NCI-H128 (cell line): ENCODE measurements at regions not wholly inside any gene's neighbourhood (a gene's known extent, or its start where the extent isn't known, plus 50 kb on each side); places are given as distances from the start of the nearest gene placed in this dataset.
"Not testable (repeated sequence)": the region's sequence is repeated elsewhere in the genome, so short reads cannot be mapped to it uniquely, and the experiment has no call there.

Experiments
- DNase-seq: peaks from one replicate; lab custom pipeline; 2025; ENCODE audit not compliant: unreplicated experiment; lab: John Stamatoyannopoulos, UW

DNA sequence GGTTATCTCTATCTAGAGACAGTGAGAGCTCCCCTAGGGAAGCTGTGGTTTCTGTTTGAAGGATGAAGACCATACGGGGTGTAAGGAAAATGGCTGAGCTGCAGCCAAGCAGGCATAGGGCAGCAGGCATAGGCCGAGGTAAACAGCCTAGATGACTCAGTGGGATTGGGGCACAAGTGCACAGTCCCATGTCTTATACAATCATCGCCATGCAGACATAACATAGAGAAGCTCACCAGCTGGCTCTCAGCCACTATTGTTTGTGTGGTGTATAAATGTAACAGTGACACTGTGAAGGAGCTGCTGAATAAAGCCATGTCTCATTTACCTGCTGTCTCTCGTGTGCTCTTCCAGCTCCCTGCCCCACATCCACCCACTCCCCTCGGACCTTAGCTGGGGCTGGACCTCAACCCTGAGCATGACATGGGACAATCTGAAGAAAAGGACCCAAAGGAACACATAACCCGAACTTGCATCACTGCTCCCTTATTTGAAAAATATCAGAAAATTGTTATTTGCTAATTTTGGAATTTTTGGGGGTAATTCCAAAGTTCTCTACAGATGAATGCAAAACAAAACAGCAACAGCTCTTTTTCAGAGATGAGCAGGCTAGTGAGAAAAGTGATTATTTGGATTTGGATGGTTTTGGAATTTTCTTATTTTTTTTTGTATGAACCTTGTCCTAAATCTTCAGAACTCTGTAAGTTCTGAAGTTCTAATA lies 582.7 kb downstream of the REEP3 start:
- no peak for DNase-seq

DNA sequence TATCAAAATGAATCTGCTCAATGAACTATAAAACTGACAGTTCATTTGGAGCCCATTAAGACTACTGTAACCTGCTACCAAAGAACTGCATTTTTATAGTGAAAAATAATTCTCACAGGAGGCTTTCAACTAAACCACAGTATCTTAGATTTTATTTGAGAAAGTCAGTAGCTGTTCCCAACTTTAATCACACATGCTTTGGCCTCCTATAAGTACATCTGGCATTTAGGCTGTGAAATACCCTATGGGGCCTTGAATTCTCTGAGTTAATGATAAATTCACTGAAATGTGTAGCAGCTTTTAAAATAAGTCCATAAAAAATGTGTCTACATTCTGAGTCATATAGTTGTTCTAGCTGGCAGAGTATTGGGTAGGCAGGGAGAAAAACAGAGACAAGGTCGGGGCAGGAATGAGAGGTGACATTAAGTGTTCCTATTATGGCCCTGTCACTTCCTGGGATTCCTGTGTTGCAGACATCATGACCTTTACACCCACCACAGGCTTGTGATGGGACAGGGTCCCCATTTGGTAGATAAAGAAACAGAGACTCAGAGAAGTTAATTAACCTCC lies 588.8 kb downstream of the REEP3 start:
- no peak for DNase-seq

DNA sequence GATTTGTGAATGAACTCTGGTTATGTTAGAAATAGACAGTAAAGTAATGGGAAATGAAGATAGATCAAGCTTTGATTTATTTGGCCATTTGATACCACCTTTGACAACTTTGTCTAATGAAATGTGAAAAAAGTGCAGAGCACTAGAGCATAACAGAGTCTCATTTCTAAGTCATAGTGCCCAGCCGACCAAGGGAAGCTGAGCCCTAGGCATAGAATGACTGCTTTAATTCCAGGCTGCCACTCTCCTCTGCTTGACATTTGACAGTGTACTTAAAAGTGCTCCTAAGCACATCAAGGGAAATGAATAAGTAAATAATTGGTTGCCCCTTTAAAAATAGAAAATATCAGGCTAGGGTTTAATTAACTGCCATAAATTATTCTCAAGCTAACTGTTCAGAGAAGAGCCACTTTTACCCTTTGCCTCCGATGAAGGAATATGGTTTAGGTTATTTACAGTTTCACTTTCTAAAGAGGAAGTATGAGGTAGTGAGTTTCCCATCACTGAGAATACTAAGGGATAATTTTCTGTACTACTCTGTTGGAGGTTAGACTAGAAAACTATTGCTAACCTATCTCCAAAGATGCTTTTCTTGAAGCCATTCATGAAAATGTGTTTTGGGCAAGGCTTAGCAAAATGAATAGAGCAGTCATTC lies 591.6 kb downstream of the REEP3 start:
- no peak for DNase-seq

DNA sequence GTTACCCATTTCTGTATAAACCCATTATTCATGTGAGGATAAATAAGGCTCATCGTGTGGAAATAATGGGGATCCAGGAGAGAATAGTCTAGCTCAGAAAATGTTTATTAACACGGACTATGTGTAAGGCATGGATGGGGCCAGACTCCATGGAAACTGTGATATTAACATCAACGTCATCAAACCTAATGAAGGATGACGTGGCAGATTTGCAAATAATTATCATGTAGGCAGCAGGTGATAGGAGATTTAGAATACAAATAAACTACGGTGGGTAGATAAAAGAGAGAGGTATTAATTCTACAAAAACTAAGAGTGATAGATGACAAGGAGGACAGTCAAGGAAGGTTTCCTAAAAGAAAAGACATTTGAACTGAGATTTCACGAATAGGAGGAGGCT lies 592.2 kb downstream of the REEP3 start:
- no peak for DNase-seq

DNA sequence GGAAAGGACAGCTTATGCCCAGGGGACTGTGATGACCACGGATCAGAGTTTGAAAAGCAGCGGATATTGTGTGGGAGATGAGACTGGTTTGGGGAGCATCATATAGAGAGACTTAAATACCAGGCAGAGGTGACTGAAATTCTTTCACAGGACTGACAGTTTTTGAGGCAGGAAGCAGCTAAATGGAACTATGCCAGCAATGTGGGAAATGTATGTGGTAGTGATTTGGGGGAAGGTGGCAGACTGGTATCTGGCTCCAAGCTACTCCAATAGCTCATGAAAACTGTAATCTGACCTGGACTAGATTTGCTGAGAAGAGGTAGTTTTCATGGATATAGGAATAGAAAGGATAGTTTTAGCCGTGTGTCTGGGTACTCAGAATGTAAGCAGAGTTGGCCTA lies 592.6 kb downstream of the REEP3 start:
- no peak for DNase-seq

DNA sequence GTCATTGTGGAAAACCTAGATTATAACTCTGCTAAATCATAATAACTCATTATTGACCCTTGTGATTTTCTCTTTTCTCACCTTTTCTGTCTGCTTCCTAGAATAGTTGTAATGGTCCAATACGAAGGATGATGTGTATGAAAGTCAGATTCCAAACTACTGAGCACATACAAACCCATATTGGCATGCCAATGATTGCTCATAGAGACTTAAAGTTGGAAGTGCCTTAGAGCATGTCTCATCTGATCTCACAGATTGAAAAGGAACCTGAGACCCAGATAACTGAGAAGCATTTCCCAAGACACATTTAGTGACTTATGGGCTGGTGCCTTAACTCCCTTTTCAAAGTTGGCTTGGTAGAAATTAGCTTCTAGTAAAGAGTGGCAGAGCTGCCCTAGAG lies 594.3 kb downstream of the REEP3 start:
- DNase-seq, result no peak

DNA sequence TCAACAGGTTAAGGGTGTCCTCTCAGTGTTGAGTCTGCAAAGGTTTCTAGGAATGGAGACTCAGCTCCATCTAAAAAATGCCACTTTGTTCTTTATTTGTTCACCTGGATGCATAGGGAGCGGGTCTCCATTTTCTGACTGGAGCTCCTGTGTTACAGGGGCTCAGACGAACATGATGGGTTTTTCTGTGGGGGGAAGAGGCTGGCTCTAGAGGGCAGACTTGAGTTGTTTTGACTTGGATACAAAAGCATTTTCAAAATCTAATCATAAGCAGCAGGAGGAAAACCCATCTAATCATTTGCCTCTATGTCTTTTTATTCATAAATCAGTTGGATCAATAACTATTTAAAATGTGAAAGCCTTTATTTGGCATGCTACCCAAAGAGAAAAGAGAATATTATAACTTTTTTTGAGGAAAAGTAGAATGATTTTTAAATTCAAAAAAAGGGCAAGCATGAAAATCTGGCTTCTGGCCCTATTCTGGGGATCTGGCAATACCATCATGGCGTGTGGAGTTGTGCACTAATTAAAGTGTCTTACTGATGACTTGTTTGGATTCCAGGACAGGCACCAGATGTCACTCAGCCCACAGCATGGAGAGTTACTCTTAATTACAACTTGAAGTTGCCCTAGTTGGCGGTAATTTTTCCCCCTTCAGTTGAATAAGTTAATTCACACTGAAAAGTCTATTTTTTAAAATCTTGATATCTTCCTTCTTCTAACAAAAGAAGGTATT lies 594.9 kb downstream of the REEP3 start:
- no peak for DNase-seq

DNA sequence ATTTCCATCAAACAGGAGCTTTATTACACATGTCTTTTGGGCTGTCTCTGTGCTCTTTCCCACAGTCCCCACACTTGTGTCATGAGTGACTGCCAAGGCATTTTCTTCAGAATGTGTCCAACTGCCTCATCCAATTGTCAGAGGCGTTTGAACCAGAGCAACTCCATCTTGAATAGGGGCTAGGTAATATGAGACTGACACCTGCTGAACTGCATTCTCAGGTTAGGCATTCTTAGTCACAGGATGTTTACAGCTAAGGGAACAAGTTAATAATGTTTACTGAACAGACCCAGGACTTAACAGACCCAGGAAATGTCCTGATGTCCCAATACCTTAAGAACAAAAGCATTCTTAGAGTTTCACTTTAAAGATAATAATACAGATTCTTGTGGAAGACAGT lies 595.5 kb downstream of the REEP3 start:
- no peak for DNase-seq

DNA sequence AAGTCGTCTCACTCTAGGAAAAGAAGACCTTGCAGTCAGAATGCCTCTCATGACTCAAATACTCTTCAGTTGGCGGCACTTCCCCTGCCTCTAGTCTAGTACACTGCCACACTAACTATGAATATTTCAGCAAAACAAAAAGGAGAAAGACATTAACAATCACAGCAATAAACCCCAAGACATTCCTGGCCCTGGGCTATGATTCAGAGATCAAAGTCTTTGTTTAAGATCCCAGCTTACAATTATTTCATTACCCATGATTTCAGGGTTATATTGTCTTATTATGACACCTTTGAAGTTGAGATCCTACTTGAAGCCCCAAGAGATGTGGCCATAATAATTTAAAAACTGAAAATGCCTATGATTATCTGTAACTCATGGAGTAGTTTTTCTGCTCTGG lies 597.5 kb downstream of the REEP3 start:
- no peak for DNase-seq

DNA sequence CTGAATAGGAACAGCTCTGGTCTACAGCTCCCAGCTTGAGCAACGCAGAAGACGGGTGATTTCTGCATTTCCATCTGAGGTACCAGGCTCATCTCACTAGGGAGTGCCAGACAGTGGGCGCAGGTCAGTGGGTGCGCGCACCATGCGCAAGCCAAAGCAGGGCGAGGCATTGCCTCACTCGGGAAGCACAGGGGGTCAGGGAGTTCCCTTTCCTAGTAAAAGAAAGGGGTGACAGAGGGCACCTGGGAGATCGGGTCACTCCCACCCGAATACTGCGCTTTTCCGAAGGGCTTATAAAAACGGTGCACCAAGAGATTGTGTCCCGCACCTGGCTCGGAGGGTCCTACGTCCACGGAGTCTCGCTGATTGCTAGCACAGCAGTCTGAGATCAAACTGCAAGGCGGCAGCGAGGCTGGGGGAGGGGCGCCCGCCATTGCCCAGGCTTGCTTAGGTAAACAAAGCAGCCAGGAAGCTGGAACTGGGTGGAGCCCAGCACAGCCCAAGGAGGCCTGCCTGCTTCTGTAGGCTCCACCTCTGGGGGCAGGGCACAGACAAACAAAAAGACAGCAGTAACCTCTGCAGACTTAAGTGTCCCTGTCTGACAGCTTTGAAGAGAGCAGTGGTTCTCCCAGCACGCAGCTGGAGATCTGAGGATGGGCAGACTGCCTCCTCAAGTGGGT lies 599.2 kb downstream of the REEP3 start:
- not testable (repeated sequence) for DNase-seq

DNA sequence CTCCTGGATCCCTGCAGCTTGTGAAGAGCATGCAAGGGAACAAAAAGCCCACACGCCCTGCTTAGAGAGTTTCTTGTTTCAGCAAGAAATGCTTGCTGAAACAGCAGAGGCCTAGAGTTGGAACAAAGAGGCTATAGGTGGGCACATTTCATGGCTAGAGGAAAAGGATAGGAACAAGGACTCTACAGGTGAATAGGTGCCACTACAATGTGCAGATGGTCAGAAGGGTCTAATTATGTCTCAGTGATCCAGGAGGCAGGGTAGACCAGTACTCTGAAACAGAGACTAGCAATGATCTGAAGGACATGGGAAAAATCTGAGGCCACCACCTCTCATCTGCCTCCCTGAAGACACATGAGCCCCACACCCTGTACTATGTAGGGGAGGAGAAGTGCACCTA lies 609.0 kb downstream of the REEP3 start:
- no peak for DNase-seq

DNA sequence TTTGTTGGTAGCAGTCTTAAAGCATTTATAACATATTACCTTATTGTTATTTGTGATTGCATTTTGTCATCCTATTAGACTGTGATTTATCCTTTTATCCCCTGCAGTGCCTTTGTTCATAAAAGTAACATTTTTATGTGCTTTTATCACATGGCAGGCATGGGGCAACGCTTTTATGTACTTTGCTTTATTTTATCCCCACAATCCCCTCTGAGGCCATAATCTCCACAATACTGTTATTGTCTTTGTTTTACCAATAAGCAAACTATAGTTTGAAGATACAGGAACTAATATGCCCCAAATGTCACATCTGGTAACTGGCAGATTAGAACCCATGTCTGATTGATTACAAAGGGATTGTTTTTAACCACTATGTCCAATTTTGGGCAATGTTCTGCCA lies 613.5 kb downstream of the REEP3 start:
- no peak for DNase-seq

DNA sequence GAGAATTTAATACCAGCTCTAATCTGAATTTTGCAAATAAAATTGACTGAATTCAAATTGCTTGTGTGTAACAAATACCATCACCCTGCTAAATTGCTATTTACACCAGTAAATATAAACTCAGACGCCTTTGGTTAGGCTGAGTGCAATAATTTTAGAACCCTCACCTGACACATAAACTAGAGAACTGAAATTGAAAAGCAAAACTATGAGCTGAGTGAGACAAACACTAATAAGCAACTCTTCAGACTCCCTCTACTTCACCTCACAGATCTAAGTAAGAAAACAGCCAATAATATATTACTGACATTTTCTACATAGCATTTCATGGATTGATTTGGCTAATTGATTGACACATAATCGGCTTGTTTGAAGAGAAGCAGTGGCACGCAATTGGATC lies 621.2 kb downstream of the REEP3 start:
- no peak for DNase-seq

DNA sequence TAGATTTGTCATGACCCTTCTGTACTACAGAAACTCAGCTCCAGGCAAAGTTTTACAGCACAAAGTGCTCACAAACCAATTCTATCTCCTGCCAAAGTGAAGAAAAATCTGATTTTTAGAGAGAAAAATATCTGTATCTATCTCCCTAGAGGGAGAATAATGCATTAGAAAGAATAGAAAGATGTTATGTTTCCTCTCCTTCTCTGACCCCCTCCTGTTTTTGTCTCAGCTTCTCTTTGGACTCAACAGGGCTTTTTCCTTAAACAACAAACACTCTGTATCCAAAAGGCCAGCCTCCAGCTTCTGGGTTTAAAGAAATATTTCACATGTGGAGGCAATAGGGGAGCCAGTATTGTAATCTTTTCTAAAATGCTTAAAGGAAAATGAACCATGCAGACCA lies 627.4 kb downstream of the REEP3 start:
- DNase-seq, result no peak

DNA sequence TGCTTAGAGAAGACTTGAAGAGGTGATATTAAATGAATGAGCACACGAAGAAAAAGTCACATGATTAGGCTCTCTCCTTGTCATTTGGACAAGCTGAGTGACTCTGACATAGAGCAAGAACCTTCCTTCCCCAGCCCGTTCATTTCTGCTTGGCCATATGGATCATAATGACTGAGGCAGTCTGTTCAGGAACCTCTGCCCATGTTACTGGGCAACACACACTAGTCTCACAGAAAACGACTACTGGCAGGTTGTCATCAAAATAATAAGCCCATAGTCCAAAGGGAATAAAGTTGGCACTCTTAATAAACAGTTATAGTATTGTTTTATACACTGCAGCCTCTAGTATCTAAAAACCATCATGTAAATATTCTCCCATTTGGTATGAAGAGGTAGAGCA lies 635.0 kb downstream of the REEP3 start:
- DNase-seq, result no peak

DNA sequence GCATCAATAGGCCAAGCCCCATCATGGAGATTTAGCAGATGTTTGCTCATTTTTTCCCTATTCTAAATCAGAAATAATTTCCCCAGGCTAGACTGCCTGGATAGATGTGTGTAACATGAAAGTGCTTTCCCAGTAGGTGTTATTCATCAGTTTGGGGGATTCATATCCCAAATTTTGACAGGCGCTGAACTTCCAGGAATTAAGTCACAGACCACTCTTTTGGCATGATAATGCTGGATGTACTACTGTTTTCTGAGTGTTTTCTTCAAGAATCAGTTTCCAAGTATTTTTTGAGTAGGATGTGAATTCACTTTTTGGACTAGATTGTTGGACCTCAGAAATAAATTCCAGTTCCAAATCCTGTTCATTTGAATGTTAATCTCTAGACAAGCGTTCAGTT lies 637.4 kb downstream of the REEP3 start:
- DNase-seq, result no peak

DNA sequence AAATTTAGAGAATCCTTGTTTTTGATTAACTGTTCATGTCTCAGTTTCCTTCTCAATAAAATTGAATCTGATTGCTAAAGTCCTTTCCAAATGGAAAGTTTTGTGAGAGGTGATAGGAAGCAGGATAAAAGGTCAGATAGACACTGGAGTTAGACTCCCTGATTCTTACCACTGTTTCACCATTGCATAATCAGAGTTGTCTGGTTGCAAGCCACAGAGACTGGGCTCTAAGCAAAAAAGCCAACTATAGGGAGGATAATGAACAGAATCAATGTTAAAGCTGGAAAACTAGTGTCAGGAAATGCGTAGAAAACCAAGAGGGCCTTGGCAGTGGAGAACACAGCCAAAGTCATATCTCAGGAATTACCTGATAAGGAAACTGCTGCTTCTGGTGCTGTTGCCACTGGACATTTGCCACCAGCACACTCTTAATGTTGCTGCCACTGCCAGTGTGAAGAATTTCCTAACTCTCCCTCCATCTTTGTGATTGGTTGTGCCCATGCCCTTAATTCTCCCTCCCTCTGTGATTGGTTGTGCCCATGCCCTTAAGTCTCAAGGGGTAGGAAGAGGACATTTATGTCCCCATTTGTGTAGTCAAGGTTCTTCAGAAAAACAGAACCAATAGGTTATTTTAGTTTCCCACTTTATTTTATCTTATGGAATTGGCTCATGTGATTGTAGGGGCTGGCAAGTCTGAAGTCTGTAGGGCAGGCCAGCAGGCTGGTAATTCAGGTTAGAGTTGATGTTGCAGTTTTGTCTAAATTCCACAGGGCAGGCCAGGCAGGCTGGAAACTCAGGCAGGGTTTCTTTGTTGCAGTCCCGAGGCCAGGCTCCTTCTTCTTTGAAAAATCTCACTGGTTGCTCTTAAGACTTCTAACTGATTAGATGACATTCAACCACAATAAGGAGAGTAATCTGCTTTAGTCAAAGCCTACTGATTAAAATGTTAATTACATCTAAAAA lies 639.0 kb downstream of the REEP3 start:
- DNase-seq, result no peak

DNA sequence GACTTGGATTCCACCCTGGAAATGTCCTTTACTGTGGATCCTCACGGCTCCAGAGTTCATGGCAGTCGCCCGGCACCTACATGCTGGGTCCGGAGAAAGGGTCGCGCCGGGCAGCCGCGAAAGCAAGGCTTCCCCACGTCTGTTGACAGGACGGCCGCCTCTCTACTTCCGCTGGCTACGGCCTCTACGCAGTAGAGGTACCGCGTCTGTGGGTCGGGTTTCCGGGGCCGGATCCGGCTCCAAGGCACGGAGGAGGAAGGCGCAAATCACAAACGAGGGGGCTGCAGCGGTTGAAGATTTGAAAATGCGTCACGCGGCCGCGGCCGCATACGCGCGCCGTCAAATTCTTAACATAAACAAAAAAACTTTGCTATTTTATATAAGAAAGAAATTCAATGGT lies 649.6 kb downstream of the REEP3 start:
- DNase-seq, result no peak

DNA sequence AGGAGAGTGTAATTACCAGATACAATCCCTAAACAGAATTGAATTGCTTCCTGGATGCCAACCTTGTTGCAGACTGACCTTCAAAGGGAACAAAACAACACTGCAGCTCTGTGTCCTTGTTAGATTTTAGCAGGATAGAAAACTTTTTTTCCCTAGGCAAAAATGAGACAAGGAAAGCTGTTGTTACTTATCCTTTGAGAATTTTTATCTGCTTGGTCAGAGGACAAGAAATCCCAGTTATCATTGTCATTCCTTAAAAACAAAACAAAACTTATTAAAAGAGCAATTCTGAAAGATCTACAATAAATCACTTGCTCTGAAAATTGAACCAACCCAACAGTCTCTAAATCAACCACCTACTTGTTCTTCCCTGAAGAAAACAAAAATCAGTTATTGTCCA lies 652.6 kb downstream of the REEP3 start:
- DNase-seq, result no peak

DNA sequence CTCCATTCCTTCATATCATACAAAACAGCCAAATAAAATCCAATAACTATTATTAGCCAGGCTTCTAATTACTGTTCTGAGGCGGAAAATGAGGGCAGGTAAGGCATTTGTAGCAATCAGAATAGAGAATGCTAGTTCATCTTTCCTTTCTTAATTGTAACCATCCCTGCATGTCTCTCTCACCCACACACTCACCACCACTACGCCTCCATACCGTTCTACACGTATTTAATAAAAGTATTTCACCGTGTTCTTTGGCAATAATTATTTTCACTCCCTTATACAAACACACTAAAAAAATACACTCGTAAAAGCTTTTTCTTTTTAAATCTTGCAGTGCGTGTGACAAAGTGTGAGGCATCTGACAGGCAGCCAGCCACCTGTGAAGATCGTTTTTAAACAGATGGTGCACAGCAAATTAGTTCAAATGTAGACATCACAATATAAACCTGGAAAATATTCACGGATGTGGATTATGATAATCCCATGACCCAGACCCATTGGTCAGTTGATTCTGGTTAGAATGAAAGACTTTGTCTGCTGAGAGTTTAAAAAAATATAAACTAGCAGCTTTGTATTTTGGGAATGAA lies 653.6 kb downstream of the REEP3 start:
- no peak for DNase-seq
